Loucy (cell line): ENCODE measurements at regions not wholly inside any gene's neighbourhood (a gene's known extent, or its start where the extent isn't known, plus 50 kb on each side); places are given as distances from the start of the nearest gene placed in this dataset.

Experiments used
- H2AFZ ChIP-seq: fragments of 200-600 bp; sonication (generic); 2 replicates; pipeline ENCODE4 v1.6.0; 2016; ENCODE audit warnings: antibody characterized with exemption, mild to moderate bottlenecking, low read length, moderate library complexity
- H3F3A ChIP-seq: fragments of 200-600 bp; 2 replicates; pipeline ENCODE4 v1.6.0; 2016; ENCODE audit warnings: antibody characterized with exemption, low read depth, mild to moderate bottlenecking
- H3K27me3 ChIP-seq: fragments of 200-600 bp; sonication (generic); 2 replicates; pipeline ENCODE4 v1.6.1; 2014; ENCODE audit warnings: low read length, mild to moderate bottlenecking; ENCODE audit not compliant: insufficient read depth, poor library complexity, severe bottlenecking
- H3K36me3 ChIP-seq: fragments of 200-600 bp; sonication (generic); 2 replicates; pipeline ENCODE4 v1.6.1; 2016; ENCODE audit warnings: low read length; ENCODE audit not compliant: insufficient read depth
- H3K4me1 ChIP-seq: fragments of 200-600 bp; sonication (generic); 2 replicates; pipeline ENCODE4 v1.5.1; 2014; ENCODE audit warnings: low read length, mild to moderate bottlenecking; ENCODE audit not compliant: insufficient read depth, poor library complexity, severe bottlenecking
- H3K4me2 ChIP-seq: fragments of 200-600 bp; sonication (generic); 2 replicates; pipeline ENCODE4 v1.6.0; 2014; ENCODE audit warnings: antibody characterized with exemption, low read length, low read depth, mild to moderate bottlenecking; ENCODE audit not compliant: poor library complexity, severe bottlenecking
- H3K4me3 ChIP-seq: fragments of 200-600 bp; sonication (generic); 2 replicates; pipeline ENCODE4 v1.5.1; 2014; ENCODE audit warnings: low read length, mild to moderate bottlenecking, mixed read lengths; ENCODE audit not compliant: poor library complexity, severe bottlenecking
- H3K79me2 ChIP-seq: fragments of 200-600 bp; sonication (generic); 2 replicates; pipeline ENCODE4 v1.6.1; 2014; ENCODE audit warnings: low read length; ENCODE audit not compliant: insufficient read depth
- H3K9ac ChIP-seq: fragments of 200-600 bp; sonication (generic); 2 replicates; pipeline ENCODE4 v1.6.0; 2014; ENCODE audit warnings: mild to moderate bottlenecking, low read depth, low read length, moderate library complexity; ENCODE audit not compliant: poor library complexity, severe bottlenecking
- H3K9me2 ChIP-seq: fragments of 200-600 bp; sonication (generic); replicated peaks from 2 replicates; pipeline ENCODE4 v1.6.1; 2016; ENCODE audit warnings: low read depth, low read length, mixed read lengths
- H3K9me3 ChIP-seq: fragments of 200-600 bp; sonication (generic); 2 replicates; pipeline ENCODE4 v1.6.1; 2014; ENCODE audit warnings: mild to moderate bottlenecking, antibody characterized with exemption, low read length, low read depth; ENCODE audit not compliant: insufficient read depth
- H4K20me1 ChIP-seq: fragments of 200-600 bp; sonication (generic); 2 replicates; pipeline ENCODE4 v1.6.0; 2014; ENCODE audit warnings: antibody characterized with exemption, low read length, mild to moderate bottlenecking; ENCODE audit not compliant: insufficient read depth, poor library complexity, severe bottlenecking
- EZH2phosphoT487 ChIP-seq: fragments of 200-600 bp; IDR thresholded peaks from 2 replicates; pipeline ENCODE4 v1.6.1; 2018; ENCODE audit warnings: antibody characterized with exemption, mild to moderate bottlenecking, moderate library complexity, borderline replicate concordance
- TF ChIP-seq, protein P1 (sequence below): fragments of 200-600 bp; sonication (generic); conservative IDR thresholded peaks from 2 replicates; pipeline ENCODE4 v1.5.1; 2014; ENCODE audit warnings: mild to moderate bottlenecking, antibody characterized with exemption, low read length

DNA sequence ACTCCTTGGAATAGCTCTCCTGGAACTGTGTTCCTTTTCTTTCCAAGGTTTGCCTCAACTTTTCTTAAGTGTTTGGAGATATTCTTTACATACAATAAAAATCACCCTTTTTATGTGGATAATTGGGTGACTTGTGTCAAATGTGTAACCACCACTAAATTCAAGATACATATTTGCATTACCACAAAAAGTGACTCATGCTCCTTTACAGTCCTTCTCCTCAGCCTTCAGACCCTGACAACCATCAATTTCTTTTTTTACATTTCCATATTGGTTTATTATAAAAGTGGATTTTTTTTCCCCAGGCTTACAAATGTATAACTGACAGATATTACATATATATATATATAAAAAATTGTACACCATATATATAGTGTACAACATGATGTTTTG, 372.0 kb upstream of the KCNN2 start:
- H3K36me3 ChIP-seq = no peaks in the 10 kb centered on the region
- no peaks in the 10 kb centered on the region for H3K79me2 ChIP-seq
- no peak overlapping the region for H3K4me3 ChIP-seq
- TF ChIP-seq, protein P1, sequence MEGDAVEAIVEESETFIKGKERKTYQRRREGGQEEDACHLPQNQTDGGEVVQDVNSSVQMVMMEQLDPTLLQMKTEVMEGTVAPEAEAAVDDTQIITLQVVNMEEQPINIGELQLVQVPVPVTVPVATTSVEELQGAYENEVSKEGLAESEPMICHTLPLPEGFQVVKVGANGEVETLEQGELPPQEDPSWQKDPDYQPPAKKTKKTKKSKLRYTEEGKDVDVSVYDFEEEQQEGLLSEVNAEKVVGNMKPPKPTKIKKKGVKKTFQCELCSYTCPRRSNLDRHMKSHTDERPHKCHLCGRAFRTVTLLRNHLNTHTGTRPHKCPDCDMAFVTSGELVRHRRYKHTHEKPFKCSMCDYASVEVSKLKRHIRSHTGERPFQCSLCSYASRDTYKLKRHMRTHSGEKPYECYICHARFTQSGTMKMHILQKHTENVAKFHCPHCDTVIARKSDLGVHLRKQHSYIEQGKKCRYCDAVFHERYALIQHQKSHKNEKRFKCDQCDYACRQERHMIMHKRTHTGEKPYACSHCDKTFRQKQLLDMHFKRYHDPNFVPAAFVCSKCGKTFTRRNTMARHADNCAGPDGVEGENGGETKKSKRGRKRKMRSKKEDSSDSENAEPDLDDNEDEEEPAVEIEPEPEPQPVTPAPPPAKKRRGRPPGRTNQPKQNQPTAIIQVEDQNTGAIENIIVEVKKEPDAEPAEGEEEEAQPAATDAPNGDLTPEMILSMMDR = no peak
- no peak for TF ChIP-seq EZH2phosphoT487
- H3F3A ChIP-seq = no peaks in the 10 kb centered on the region
- H3K9me2 ChIP-seq = no peaks in the 10 kb centered on the region
- H4K20me1 ChIP-seq = no peaks in the 10 kb centered on the region
- no peaks in the 10 kb centered on the region for H3K27me3 ChIP-seq
- no peaks in the 10 kb centered on the region for H3K4me1 ChIP-seq
- no peaks in the 10 kb centered on the region for H3K9me3 ChIP-seq
- no peak overlapping the region for H3K9ac ChIP-seq
- H2AFZ ChIP-seq = no peak overlapping the region
- H3K4me2 ChIP-seq = no peak overlapping the region

DNA sequence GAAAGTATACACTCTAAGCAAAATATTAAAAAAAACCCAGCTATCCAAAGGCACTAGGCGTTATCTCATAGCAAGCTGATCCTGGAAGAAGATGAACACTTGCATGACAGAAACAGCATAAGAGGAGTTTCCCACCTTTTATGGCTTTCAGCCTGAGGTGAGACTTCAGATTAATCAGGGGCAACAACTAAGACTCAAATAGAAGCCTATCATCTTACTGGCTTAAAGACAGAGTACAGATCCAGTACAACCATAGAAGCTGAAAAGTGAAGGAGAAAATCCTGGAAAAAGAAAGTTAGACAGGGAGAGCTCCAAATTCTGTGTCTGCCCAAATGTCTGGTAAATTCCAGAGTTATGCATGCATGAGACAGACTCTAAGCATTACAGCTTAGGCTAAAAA, 360.8 kb upstream of the KCNN2 start:
- Histone ChIP-seq H4K20me1 (no peaks in the 10 kb centered on the region), H3F3A (no peaks in the 10 kb centered on the region), H3K27me3 (no peaks in the 10 kb centered on the region), H3K4me2 (no peak overlapping the region), H3K36me3 (no peaks in the 10 kb centered on the region), H3K4me1 (no peaks in the 10 kb centered on the region), H3K9ac (no peak overlapping the region), H3K9me3 (no peaks in the 10 kb centered on the region), H3K9me2 (no peaks in the 10 kb centered on the region), H3K79me2 (no peaks in the 10 kb centered on the region), H3K4me3 (no peak overlapping the region), H2AFZ (no peak overlapping the region)
- TF ChIP-seq, protein P1 = no peak
- TF ChIP-seq EZH2phosphoT487 = no peak

DNA sequence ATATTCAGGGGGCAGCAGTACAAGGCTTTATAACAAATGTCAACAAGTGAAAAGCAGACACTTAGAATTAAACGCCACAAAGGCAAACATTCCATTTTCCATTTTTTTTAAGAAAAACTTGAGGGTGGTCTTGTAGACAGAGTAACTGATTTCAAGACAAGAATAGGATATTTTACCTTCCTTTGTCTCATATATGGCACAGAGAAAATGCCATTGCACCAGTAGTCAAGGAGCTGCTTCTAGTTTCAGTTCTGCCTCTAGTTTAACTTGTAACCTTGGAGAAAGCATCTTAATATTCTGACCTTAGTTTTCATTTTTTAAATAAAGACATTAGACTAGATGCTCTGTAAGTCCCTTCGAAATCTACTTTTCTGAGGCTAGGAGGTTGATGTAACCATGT, 355.3 kb upstream of the KCNN2 start:
- H3K27me3 ChIP-seq = no peaks in the 10 kb centered on the region
- no peak overlapping the region for H2AFZ ChIP-seq
- no peaks in the 10 kb centered on the region for H3K79me2 ChIP-seq
- no peaks in the 10 kb centered on the region for H4K20me1 ChIP-seq
- no peak overlapping the region for H3K4me2 ChIP-seq
- H3K9ac ChIP-seq = no peak overlapping the region
- H3K4me1 ChIP-seq = no peaks in the 10 kb centered on the region
- no peaks in the 10 kb centered on the region for H3F3A ChIP-seq
- TF ChIP-seq, protein P1 = no peak
- no peak for TF ChIP-seq EZH2phosphoT487
- no peak overlapping the region for H3K4me3 ChIP-seq
- H3K9me2 ChIP-seq = no peaks in the 10 kb centered on the region
- no peaks in the 10 kb centered on the region for H3K36me3 ChIP-seq
- no peaks in the 10 kb centered on the region for H3K9me3 ChIP-seq
